ENCODE measurements at regions not wholly inside any gene's neighbourhood (a gene's known extent, or its start where the extent isn't known, plus 50 kb on each side); places are given as distances from the start of the nearest gene placed in this dataset.

GRCh38 chr12:19026034-19026433 lies 103.5 kb upstream of the PLEKHA5 start:
- Mint-ChIP-seq H3K27me3 (peaks cover 3% of the 10 kb centered on the region), H3K4me1 (no peaks in the 10 kb centered on the region), H3K27ac (no peak overlapping the region), H3K9me3 (no peaks in the 10 kb centered on the region), H3K36me3 (no peaks in the 10 kb centered on the region), H3K4me3 (no peak overlapping the region)

- Mint-ChIP-seq H3K9me3 (no peaks in the 10 kb centered on the region), H3K36me3 (no peaks in the 10 kb centered on the region), H3K27me3 (peaks cover 3% of the 10 kb centered on the region), H3K4me1 (no peaks in the 10 kb centered on the region), H3K4me3 (no peak overlapping the region), H3K27ac (no peak overlapping the region)
Observed at GRCh38 chr12:19026614-19027488, 102.7 kb upstream of the PLEKHA5 start.

DNA sequence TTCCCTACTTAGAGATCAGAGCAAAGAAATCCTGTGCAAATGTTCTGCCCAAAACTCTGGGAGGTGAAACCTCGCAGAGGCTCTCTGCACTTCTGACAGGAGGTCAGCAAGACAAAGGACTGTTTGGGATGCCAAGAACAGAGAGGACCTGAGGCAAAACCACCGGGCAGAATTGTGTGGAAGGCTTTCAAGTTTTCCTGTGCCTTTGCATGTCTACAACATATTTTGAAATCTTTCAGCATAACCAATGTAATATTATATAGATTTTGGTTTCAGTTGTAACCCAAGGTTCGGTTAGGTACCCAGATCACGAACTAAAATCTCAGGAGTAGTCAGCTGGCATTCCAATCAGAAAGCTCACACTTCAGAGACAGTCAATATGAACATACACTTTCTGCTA lies 99.4 kb upstream of the PLEKHA5 start:
- H3K4me1 Mint-ChIP-seq, result no peaks in the 10 kb centered on the region
- no peak overlapping the region for H3K4me3 Mint-ChIP-seq
- no peaks in the 10 kb centered on the region for H3K9me3 Mint-ChIP-seq
- H3K27ac Mint-ChIP-seq, result no peak overlapping the region
- H3K36me3 Mint-ChIP-seq, result no peaks in the 10 kb centered on the region
- peaks cover 2% of the 10 kb centered on the region for H3K27me3 Mint-ChIP-seq

- Mint-ChIP-seq H3K9me3 (no peaks in the 10 kb centered on the region), H3K36me3 (no peaks in the 10 kb centered on the region)
Observed at GRCh38 chr12:19030603-19031002, 98.9 kb upstream of the PLEKHA5 start.

DNA sequence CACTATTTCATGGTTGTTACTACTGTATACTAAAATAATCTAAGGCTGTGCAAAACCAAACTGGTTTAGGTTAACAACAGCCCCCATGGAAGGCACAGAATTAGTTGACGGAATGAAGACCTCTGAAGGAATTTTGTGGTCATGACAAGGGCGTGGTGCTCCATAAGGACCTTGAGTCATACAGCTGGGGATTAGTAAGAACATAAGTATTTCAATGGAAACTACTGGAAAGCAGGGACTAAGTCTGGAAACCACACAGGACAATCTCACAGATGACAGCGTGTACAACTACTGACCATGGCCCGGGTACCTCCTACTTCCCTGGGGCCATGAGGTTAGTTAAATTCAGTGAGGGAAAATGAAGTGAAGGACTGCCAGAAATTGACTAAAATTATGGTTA lies 98.5 kb upstream of the PLEKHA5 start:
- no peak overlapping the region for H3K27ac Mint-ChIP-seq
- H3K36me3 Mint-ChIP-seq, result no peaks in the 10 kb centered on the region
- H3K27me3 Mint-ChIP-seq, result peaks cover 2% of the 10 kb centered on the region

More at GRCh38 chr12:19030603-19031002, 98.9 kb upstream of the PLEKHA5 start:
- peaks cover 2% of the 10 kb centered on the region for H3K27me3 Mint-ChIP-seq
- no peak overlapping the region for H3K4me3 Mint-ChIP-seq
- H3K27ac Mint-ChIP-seq, result no peak overlapping the region
- H3K4me1 Mint-ChIP-seq, result no peaks in the 10 kb centered on the region

GRCh38 chr12:19032826-19033225 lies 96.7 kb upstream of the PLEKHA5 start:
- Mint-ChIP-seq H3K27me3 (no peaks in the 10 kb centered on the region), H3K4me3 (no peak overlapping the region), H3K9me3 (peaks cover 4% of the 10 kb centered on the region), H3K27ac (no peak overlapping the region), H3K4me1 (no peaks in the 10 kb centered on the region), H3K36me3 (no peaks in the 10 kb centered on the region)

More for the DNA sequence above, 98.5 kb upstream of the PLEKHA5 start:
- Mint-ChIP-seq H3K4me3 (no peak overlapping the region), H3K4me1 (no peaks in the 10 kb centered on the region), H3K9me3 (no peaks in the 10 kb centered on the region)

DNA sequence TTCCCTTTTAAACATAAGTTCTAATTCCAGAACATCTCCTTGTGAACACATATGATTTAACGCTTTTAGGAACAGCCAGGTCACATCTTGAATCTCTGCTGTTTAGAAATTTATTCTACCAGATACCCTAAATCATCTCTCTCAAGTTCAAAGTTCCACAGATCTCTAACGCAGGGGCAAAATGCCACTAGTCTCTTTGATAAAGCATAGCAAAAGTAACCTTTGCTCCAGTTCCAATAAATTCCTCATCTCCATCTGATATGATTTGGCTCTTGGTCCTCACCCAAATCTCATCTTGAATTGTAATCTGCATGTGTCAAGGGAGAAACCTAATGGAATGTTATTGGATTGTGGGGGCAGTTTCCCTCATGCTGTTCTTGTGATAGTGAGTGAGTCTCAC lies 96.3 kb upstream of the PLEKHA5 start:
- Mint-ChIP-seq H3K4me3 (no peak overlapping the region), H3K4me1 (no peaks in the 10 kb centered on the region), H3K36me3 (no peaks in the 10 kb centered on the region), H3K27ac (no peak overlapping the region), H3K27me3 (no peaks in the 10 kb centered on the region), H3K9me3 (peaks cover 4% of the 10 kb centered on the region)

DNA sequence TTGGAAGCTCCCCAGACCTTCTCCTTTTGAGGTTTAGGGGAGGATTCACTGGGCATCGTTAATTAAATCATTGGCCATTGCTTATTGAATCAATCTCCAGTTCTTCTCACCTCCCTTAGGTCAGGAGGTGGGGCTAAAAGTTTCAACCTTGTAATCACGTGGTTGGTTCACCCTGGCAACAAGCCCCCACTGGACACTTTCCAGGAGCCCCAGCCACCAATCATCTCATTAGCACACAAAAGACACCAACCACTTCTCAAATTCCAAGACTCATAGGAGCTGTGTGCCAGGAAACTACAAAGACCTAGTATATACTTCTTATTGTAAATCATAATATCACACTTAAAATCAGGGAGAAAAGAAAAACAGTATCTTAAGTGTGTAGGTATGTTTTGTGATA lies 94.6 kb upstream of the PLEKHA5 start:
- Mint-ChIP-seq H3K9me3 (peaks cover 4% of the 10 kb centered on the region), H3K4me3 (no peak overlapping the region), H3K36me3 (no peaks in the 10 kb centered on the region), H3K4me1 (no peaks in the 10 kb centered on the region), H3K27me3 (no peaks in the 10 kb centered on the region), H3K27ac (no peak overlapping the region)

DNA sequence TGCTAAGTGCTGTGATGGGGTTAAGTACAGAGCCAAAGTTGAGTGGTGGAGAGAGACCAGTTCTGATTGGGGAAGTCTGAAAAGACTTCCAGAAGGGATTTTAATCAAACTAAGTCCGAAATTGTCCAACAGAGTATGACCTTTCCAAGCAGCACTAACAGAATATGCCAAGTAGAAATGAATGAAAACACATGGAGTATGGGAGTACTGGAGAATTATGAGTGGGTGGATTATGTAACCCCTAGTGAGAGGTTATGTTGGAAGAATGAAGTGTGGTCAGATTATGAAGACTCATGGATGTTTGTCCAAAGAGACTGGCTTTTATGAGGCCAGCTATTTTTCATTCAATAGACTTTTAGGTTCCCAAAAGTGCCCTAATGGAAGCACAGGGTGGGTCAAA lies 94.0 kb upstream of the PLEKHA5 start:
- Mint-ChIP-seq H3K4me1 (no peaks in the 10 kb centered on the region), H3K4me3 (no peak overlapping the region), H3K36me3 (no peaks in the 10 kb centered on the region), H3K27me3 (no peaks in the 10 kb centered on the region), H3K27ac (no peak overlapping the region), H3K9me3 (peaks cover 4% of the 10 kb centered on the region)

- Mint-ChIP-seq H3K4me1 (no peaks in the 10 kb centered on the region), H3K27ac (no peak overlapping the region), H3K36me3 (no peaks in the 10 kb centered on the region), H3K27me3 (no peaks in the 10 kb centered on the region), H3K4me3 (no peak overlapping the region), H3K9me3 (peaks cover 4% of the 10 kb centered on the region)
Observed at GRCh38 chr12:19036673-19037357, 92.7 kb upstream of the PLEKHA5 start.

GRCh38 chr12:19038209-19038608 lies 91.3 kb upstream of the PLEKHA5 start:
- Mint-ChIP-seq H3K4me1 (no peaks in the 10 kb centered on the region), H3K27me3 (no peaks in the 10 kb centered on the region), H3K36me3 (no peaks in the 10 kb centered on the region), H3K27ac (no peak overlapping the region), H3K9me3 (peaks cover 4% of the 10 kb centered on the region), H3K4me3 (no peak overlapping the region)

GRCh38 chr12:19039515-19039914 lies 90.0 kb upstream of the PLEKHA5 start:
- Mint-ChIP-seq H3K27me3 (no peaks in the 10 kb centered on the region), H3K4me1 (no peaks in the 10 kb centered on the region), H3K4me3 (no peak overlapping the region), H3K9me3 (peaks cover 4% of the 10 kb centered on the region), H3K36me3 (no peaks in the 10 kb centered on the region), H3K27ac (no peak overlapping the region)

DNA sequence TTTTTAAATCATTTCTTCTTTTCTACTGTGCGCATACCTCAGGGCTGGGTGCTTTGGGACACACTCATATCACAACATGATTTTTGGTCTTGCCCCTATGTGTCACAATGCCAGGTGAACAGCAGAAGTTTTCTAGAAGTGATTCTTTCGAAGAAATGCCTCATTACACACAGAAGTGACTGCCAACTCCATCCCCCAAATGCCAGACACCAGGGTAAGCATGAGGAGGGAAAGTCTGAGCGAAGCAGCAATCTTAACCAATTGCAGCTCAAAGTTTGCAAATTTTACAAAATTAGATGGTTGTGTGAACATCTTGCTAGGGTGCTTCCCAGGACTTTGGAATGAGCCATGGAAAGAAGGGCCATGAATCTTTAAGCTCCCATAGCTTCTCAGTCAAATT lies 87.3 kb upstream of the PLEKHA5 start:
- Mint-ChIP-seq H3K27me3 (no peaks in the 10 kb centered on the region), H3K36me3 (no peaks in the 10 kb centered on the region), H3K27ac (no peak overlapping the region), H3K4me1 (no peaks in the 10 kb centered on the region), H3K9me3 (no peaks in the 10 kb centered on the region), H3K4me3 (no peak overlapping the region)

- H3K27ac Mint-ChIP-seq, result no peak overlapping the region
- H3K27me3 Mint-ChIP-seq, result no peaks in the 10 kb centered on the region
- no peaks in the 10 kb centered on the region for H3K9me3 Mint-ChIP-seq
- no peaks in the 10 kb centered on the region for H3K36me3 Mint-ChIP-seq
- H3K4me3 Mint-ChIP-seq, result no peak overlapping the region
- H3K4me1 Mint-ChIP-seq, result no peaks in the 10 kb centered on the region
Observed at GRCh38 chr12:19044430-19044829, 85.1 kb upstream of the PLEKHA5 start.

- H3K4me3 Mint-ChIP-seq, result no peak overlapping the region
- no peaks in the 10 kb centered on the region for H3K4me1 Mint-ChIP-seq
- no peaks in the 10 kb centered on the region for H3K36me3 Mint-ChIP-seq
- no peak overlapping the region for H3K27ac Mint-ChIP-seq
- H3K9me3 Mint-ChIP-seq, result no peaks in the 10 kb centered on the region
- no peaks in the 10 kb centered on the region for H3K27me3 Mint-ChIP-seq
Observed at GRCh38 chr12:19044891-19045290, 84.6 kb upstream of the PLEKHA5 start.

GRCh38 chr12:19045426-19045825 lies 84.1 kb upstream of the PLEKHA5 start:
- no peaks in the 10 kb centered on the region for H3K36me3 Mint-ChIP-seq
- no peaks in the 10 kb centered on the region for H3K4me1 Mint-ChIP-seq
- H3K9me3 Mint-ChIP-seq, result no peaks in the 10 kb centered on the region
- H3K27me3 Mint-ChIP-seq, result no peaks in the 10 kb centered on the region
- H3K27ac Mint-ChIP-seq, result no peak overlapping the region
- H3K4me3 Mint-ChIP-seq, result no peak overlapping the region
